Gastrocnemius medialis (tissue), 4 donors: ENCODE measurements at regions not wholly inside any gene's neighbourhood (a gene's known extent, or its start where the extent isn't known, plus 50 kb on each side); places are given as distances from the start of the nearest gene placed in this dataset.

Experiments
- ATAC-seq, 2 donors: fragments of 150-250 bp; one replicate each; pipeline ENCODE4 v1.9.1; 2016
- DNase-seq, 2 donors: peaks; one replicate each; pipeline ENCODE4 v3.0.0-alpha.2; 2019
- H3K27ac ChIP-seq, 4 donors: fragments of 200-600 bp; sonication (generic); 1 replicate in 1 of 4; 2 replicates in 3 of 4; pipeline ENCODE4 v1.5.1; 2016 to 2018; ENCODE audit warnings: mild to moderate bottlenecking in 2 of 4, moderate library complexity in 1 of 4
- H3K27me3 ChIP-seq, 3 donors: fragments of 200-600 bp; sonication (generic) in 2 of 3; 1 replicate in 1 of 3; 2 replicates in 2 of 3; pipeline versions ENCODE4 v1.5.1 to v1.6.0; 2016 to 2019; ENCODE audit warnings: mild to moderate bottlenecking in 1 of 3, moderate library complexity in 1 of 3
- H3K36me3 ChIP-seq, 2 donors: fragments of 200-600 bp; sonication (generic) in 1 of 2; one replicate each; pipeline ENCODE4 v1.5.1; 2017 to 2018
- H3K4me1 ChIP-seq, 2 donors: fragments of 200-600 bp; sonication (generic) in 1 of 2; one replicate each; pipeline ENCODE4 v1.5.1; 2016 to 2017; ENCODE audit warnings: mild to moderate bottlenecking in 2 of 2
- H3K4me3 ChIP-seq, 4 donors: fragments of 200-600 bp; sonication (generic) in 3 of 4; 1 replicate in 1 of 4; 2 replicates in 3 of 4; pipeline ENCODE4 v1.5.1; 2016 to 2019; ENCODE audit warnings: mild to moderate bottlenecking in 2 of 4
- H3K9me3 ChIP-seq, 3 donors: fragments of 200-600 bp; sonication (generic) in 2 of 3; 1 replicate in 1 of 3; 2 replicates in 2 of 3; pipeline ENCODE4 v1.5.1; 2016 to 2019
- CTCF ChIP-seq, 5 experiments: fragments of 450-650 bp in 3 of 5; fragments of 200-600 bp in 2 of 5; sonication (generic) in 2 of 5; IDR thresholded peaks in 4 of 5; conservative IDR thresholded peaks in 1 of 5; 1 replicate in 4 of 5; 2 replicates in 1 of 5; pipeline ENCODE4 v1.5.1; 2016 to 2019; ENCODE audit warnings: antibody characterized with exemption in 5 of 5, mild to moderate bottlenecking in 3 of 5, moderate library complexity in 3 of 5
- POLR2A ChIP-seq, 2 donors: fragments of 450-650 bp; IDR thresholded peaks; one replicate each; pipeline ENCODE4 v1.6.1; 2017; ENCODE audit warnings: antibody characterized with exemption in 2 of 2, mild to moderate bottlenecking in 2 of 2, moderate library complexity in 2 of 2
- in situ Hi-C, 4 donors: fragments of 200-750 bp; cut with MboI; loops; one replicate each; pipeline versions ENCODE4 v1.15.0 to v1.8.0; 2017; ENCODE audit warnings: low sequenced_read_pairs in 4 of 4
- intact Hi-C: fragments of 100-400 bp; cut with DNase I; formaldehyde crosslinking; loops from one replicate; pipeline ENCODE4 v1.15.1; 2023; ENCODE audit warnings: low total_unique reads

DNA sequence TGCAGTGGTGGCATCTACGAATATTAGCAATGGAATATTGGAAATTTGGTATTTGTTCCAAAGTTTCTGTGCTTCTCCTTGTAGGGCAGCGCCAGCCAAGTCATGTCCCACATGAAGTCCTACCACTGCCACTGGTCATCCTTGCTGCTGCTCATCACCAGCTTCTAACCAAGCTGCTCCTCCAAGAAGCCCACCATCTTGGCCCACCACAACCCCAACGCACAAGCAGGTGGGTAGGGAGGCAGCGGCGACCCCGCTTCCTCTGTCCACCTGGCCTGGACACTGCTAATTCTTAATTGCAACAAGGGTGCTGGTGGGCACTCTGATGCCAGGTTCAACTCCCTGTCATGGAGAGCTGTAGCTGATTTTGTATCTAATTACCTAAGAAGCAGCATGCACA is 291.2 kb upstream of the LYPLAL1 start:
- Histone ChIP-seq H3K27me3 (no peaks in the 10 kb centered on the region), H3K4me3 (no peak overlapping the region), H3K9me3 (no peaks in the 10 kb centered on the region), H3K36me3 (no peaks in the 10 kb centered on the region), H3K27ac (no peak overlapping the region), H3K4me1 (no peaks in the 10 kb centered on the region)
- in situ Hi-C loops = no loop called here
- ATAC-seq = no peak
- DNase-seq = no peak
- intact Hi-C loops = no loop called here
- TF ChIP-seq POLR2A (IDR thresholded peaks at IDR 0.05) (no peak), CTCF (IDR thresholded peaks at IDR 0.05 in 4 of 5, conservative IDR thresholded peaks at IDR 0.05 in 1 of 5) (no peak)

GRCh38 chr1:218886101-218886871 is 287.4 kb upstream of the LYPLAL1 start:
- Histone ChIP-seq H3K27ac (no peak overlapping the region), H3K9me3 (no peaks in the 10 kb centered on the region), H3K4me3 (no peak overlapping the region), H3K36me3 (no peaks in the 10 kb centered on the region), H3K4me1 (no peaks in the 10 kb centered on the region), H3K27me3 (no peaks in the 10 kb centered on the region)
- ATAC-seq = no peak
- TF ChIP-seq CTCF (IDR thresholded peaks at IDR 0.05 in 4 of 5, conservative IDR thresholded peaks at IDR 0.05 in 1 of 5) (no peak), POLR2A (IDR thresholded peaks at IDR 0.05) (no peak)
- peak in 1 of 2 donors; percentile 17 for DNase-seq
- in situ Hi-C loops (no loop called here), intact Hi-C loops (no loop called here)

DNA sequence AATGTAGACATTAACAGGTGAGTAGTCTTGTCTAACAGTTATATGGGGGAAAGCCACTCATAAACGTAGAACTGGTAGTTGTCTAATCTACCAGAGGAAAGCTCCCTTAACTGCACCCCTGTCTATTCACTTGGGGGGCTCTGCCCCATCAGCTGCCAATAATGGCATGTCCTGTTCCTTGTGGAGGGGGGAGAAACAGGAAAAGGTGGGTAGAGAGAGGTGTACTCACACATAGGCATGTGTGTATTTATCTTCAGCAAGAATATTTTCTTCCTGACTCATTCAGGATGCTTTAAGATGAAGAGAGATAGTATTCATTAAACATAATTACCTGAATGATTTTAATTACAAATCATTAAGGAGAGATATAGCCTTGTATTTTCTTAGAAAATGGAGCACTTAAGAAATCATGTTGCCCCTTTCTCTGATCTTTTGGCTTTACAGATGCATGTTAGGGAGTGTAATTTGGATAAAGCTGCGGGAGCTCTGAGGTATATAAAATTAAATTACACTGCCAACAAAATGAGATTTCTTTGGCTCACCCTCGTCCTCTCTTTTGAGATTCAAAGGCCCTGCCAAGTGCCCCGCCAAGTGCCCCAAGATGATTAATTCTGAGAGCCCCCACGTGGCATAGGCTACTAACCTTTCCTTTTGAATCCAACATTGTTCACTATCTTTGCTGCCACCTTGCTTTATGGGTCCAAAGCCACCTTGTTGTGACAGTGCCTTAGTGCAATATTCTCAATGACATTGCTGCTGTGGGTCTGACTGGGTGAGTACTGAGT is 286.3 kb upstream of the LYPLAL1 start:
- H3K27me3 ChIP-seq = no peaks in the 10 kb centered on the region
- intact Hi-C loops (no loop called here), in situ Hi-C loops (no loop called here)
- TF ChIP-seq POLR2A (IDR thresholded peaks at IDR 0.05) (no peak), CTCF (IDR thresholded peaks at IDR 0.05 in 4 of 5, conservative IDR thresholded peaks at IDR 0.05 in 1 of 5) (no peak)
- ATAC-seq (no peak), DNase-seq (no peak)
- no peaks in the 10 kb centered on the region for H3K4me1 ChIP-seq
- H3K9me3 ChIP-seq = no peaks in the 10 kb centered on the region
- H3K4me3 ChIP-seq = no peak overlapping the region
- no peak overlapping the region for H3K27ac ChIP-seq
- no peaks in the 10 kb centered on the region for H3K36me3 ChIP-seq

GRCh38 chr1:218890451-218890850 is 283.2 kb upstream of the LYPLAL1 start:
- Histone ChIP-seq H3K4me3 (no peak overlapping the region), H3K9me3 (no peaks in the 10 kb centered on the region), H3K36me3 (no peaks in the 10 kb centered on the region), H3K4me1 (no peaks in the 10 kb centered on the region), H3K27me3 (no peaks in the 10 kb centered on the region), H3K27ac (no peak overlapping the region)
- no peak for TF ChIP-seq POLR2A (IDR thresholded peaks at IDR 0.05)
- TF ChIP-seq CTCF (IDR thresholded peaks at IDR 0.05 in 4 of 5, conservative IDR thresholded peaks at IDR 0.05 in 1 of 5) = no peak
- ATAC-seq = no peak
- intact Hi-C loops = no loop called here
- no peak for DNase-seq
- in situ Hi-C loops = no loop called here
